ENCODE measurements at regions not wholly inside any gene's neighbourhood (a gene's known extent, or its start where the extent isn't known, plus 50 kb on each side); places are given as distances from the start of the nearest gene placed in this dataset.
"Not testable (repeated sequence)": the region's sequence is repeated elsewhere in the genome, so short reads cannot be mapped to it uniquely, and the experiment has no call there.

- WGBS, 2 donors = 94 to 97% methylated on average over 5 of the region's 5 CpGs
- Histone ChIP-seq H3K27me3 (no peaks in the 10 kb centered on the region), H3K4me3 (no peak overlapping the region), H3K4me1 (peaks cover 3 to 16% (median 7%) of the 10 kb centered on the region in 4 donors), H3K9me3 (no peaks in the 10 kb centered on the region), H3K36me3 (no peaks in the 10 kb centered on the region), H3K27ac (no peak overlapping the region)
- no peak for TF ChIP-seq CTCF (IDR thresholded peaks at IDR 0.05)
- TF ChIP-seq POLR2A (IDR thresholded peaks at IDR 0.05) = no peak
- TF ChIP-seq EP300 (IDR thresholded peaks at IDR 0.05) = no peak
- TF ChIP-seq POLR2AphosphoS5 (IDR thresholded peaks at IDR 0.05) = no peak
- ATAC-seq (ENCODE audit: low FRiP score in 2 of 2) = no peak
- DNase-seq = no peak
Observed at GRCh38 chr2:48202863-48203642, 111.4 kb upstream of the FOXN2 start.

GRCh38 chr2:48203668-48204067, 110.8 kb upstream of the FOXN2 start:
- no peak overlapping the region for H3K27ac ChIP-seq
- ATAC-seq (ENCODE audit: low FRiP score in 2 of 2) = no peak
- H3K4me1 ChIP-seq = peaks cover 4 to 23% (median 10%) of the 10 kb centered on the region in 4 donors
- TF ChIP-seq EP300 (IDR thresholded peaks at IDR 0.05) (no peak), CTCF (IDR thresholded peaks at IDR 0.05) (no peak), POLR2AphosphoS5 (IDR thresholded peaks at IDR 0.05) (no peak), POLR2A (IDR thresholded peaks at IDR 0.05) (no peak)
- no peaks in the 10 kb centered on the region for H3K36me3 ChIP-seq
- no peak overlapping the region for H3K4me3 ChIP-seq
- H3K9me3 ChIP-seq = no peaks in the 10 kb centered on the region
- H3K27me3 ChIP-seq = no peaks in the 10 kb centered on the region
- no peak for DNase-seq

- H3K4me3 ChIP-seq = no peak overlapping the region
- TF ChIP-seq POLR2AphosphoS5 (IDR thresholded peaks at IDR 0.05) (no peak), POLR2A (IDR thresholded peaks at IDR 0.05) (no peak), CTCF (IDR thresholded peaks at IDR 0.05) (no peak), EP300 (IDR thresholded peaks at IDR 0.05) (no peak)
- ATAC-seq (ENCODE audit: low FRiP score in 2 of 2) (no peak), DNase-seq (no peak)
- 91 to 100% methylated on average over 2 of the region's 2 CpGs for WGBS, 2 donors
- peaks cover 4 to 33% (median 19%) of the 10 kb centered on the region in 4 donors for H3K4me1 ChIP-seq
- no peaks in the 10 kb centered on the region for H3K9me3 ChIP-seq
- no peak overlapping the region for H3K27ac ChIP-seq
- no peaks in the 10 kb centered on the region for H3K27me3 ChIP-seq
- no peaks in the 10 kb centered on the region for H3K36me3 ChIP-seq
Observed at GRCh38 chr2:48204750-48205136, 109.7 kb upstream of the FOXN2 start.

GRCh38 chr2:48205137-48205798, 109.2 kb upstream of the FOXN2 start:
- WGBS, 2 donors = 77 to 85% methylated on average over 7 of the region's 7 CpGs
- ATAC-seq (ENCODE audit: low FRiP score in 2 of 2) (no peak), DNase-seq (no peak)

GRCh38 chr2:48206056-48206656, 108.3 kb upstream of the FOXN2 start:
- not testable (repeated sequence) for H3K36me3 ChIP-seq; H3K4me3 ChIP-seq; H3K27ac ChIP-seq; DNase-seq; H3K27me3 ChIP-seq; ATAC-seq (ENCODE audit: low FRiP score in 2 of 2); H3K9me3 ChIP-seq
- 91 to 94% methylated on average over 13 of the region's 13 CpGs for WGBS, 2 donors
- H3K4me1 ChIP-seq = peaks cover 4 to 34% (median 19%) of the 10 kb centered on the region in 4 donors

More at GRCh38 chr2:48205137-48205798, 109.2 kb upstream of the FOXN2 start:
- Histone ChIP-seq H3K4me1 (peaks cover 4 to 34% (median 19%) of the 10 kb centered on the region in 4 donors), H3K36me3 (no peaks in the 10 kb centered on the region), H3K9me3 (no peaks in the 10 kb centered on the region), H3K27me3 (no peaks in the 10 kb centered on the region), H3K4me3 (no peak overlapping the region), H3K27ac (no peak overlapping the region)
- TF ChIP-seq POLR2AphosphoS5 (IDR thresholded peaks at IDR 0.05) (no peak), CTCF (IDR thresholded peaks at IDR 0.05) (no peak), EP300 (IDR thresholded peaks at IDR 0.05) (no peak), POLR2A (IDR thresholded peaks at IDR 0.05) (no peak)
